ENCODE measurements at regions not wholly inside any gene's neighbourhood (a gene's known extent, or its start where the extent isn't known, plus 50 kb on each side); places are given as distances from the start of the nearest gene placed in this dataset.

DNA sequence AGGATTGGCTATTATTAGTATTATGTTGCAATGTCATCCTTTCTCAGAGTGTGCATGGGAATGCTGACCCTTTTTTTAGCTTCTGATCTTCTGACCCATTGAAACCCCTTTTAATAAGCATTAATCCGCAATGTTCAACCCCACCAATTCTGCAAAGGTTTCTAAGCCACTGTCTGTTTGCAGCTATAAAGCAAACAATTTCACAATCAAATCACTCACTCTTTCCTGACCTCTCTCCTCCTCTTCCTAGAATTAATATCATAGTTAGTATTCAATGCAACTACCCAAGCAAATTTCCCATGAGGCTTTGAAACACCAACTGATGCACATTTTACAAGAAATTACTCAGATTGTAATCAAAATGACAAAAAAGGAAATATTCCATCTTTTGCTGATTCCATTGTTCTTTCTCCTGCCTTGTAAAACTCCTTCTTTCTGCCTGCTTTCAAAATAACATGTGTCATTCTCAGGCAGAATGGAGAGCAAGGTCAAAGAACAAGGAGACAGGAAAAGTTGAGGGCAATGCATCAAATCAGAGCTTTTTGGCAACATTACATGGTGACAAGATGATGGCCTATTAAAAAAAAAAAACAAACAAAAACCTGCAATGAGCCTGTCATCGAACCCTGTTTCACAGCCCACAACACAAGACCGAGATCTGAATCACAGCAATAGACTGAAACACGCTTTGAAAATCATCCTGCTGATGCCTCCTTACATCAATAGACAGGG is 253.2 kb upstream of the AR start:
- ATAC-seq = no peak
- Histone ChIP-seq H3K4me3 (replicated peaks in 1 of 2; ENCODE audit: low read depth in 1 of 2, low read length in 2 of 2) (no peak overlapping the region), H4K20me1 (ENCODE audit: insufficient read depth) (no peaks in the 10 kb centered on the region), H3K9me2 (ENCODE audit: insufficient read depth) (no peaks in the 10 kb centered on the region), H3K4me2 (ENCODE audit: low read length) (no peak overlapping the region), H3K27me3 (ENCODE audit: insufficient read depth, low read length) (no peaks in the 10 kb centered on the region), H3K79me2 (ENCODE audit: insufficient read depth, low read length) (no peaks in the 10 kb centered on the region), H3K36me3 (ENCODE audit: control insufficient read depth in 1 of 2, insufficient read depth in 2 of 2, low read length in 2 of 2) (no peaks in the 10 kb centered on the region), H3K4me1 (ENCODE audit: control insufficient read depth in 1 of 2, insufficient read depth in 2 of 2, low read length in 2 of 2) (no peaks in the 10 kb centered on the region), H3K9me3 (ENCODE audit: control insufficient read depth in 1 of 2, insufficient read depth in 1 of 2, low read depth in 1 of 2, low read length in 2 of 2) (no peaks in the 10 kb centered on the region), H3K9ac (ENCODE audit: low read length) (no peak overlapping the region), H2AFZ (ENCODE audit: low read depth, low read length, poor library complexity, severe bottlenecking) (no peak overlapping the region), H3K27ac (ENCODE audit: low read depth, low read length) (no peak overlapping the region)
- no TSS peak for BruUV-seq (replicated peaks)
- DNase-seq (ENCODE audit: low read depth, low spot score) = no peak
- ChIA-PET CTCF (no interaction called here), RAD21 (ENCODE audit: low non-redundant PET in 1 of 2, low total read pairs in 2 of 2, uncharacterized antibody in 2 of 2, unreplicated experiment in 2 of 2) (no interaction called here), POLR2A (no interaction called here)
- intact Hi-C loops (cut with micrococcal nuclease) = no loop called here
- TF ChIP-seq, protein P1, sequence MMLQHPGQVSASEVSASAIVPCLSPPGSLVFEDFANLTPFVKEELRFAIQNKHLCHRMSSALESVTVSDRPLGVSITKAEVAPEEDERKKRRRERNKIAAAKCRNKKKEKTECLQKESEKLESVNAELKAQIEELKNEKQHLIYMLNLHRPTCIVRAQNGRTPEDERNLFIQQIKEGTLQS (IDR thresholded peaks at IDR 0.05) = no peak
- TF ChIP-seq SRF (IDR thresholded peaks at IDR 0.05; ENCODE audit: low read depth) = no peak
- no peak for TF ChIP-seq ZFX (IDR thresholded peaks at IDR 0.05)
- no peak for TF ChIP-seq CBX3 (IDR thresholded peaks at IDR 0.05; ENCODE audit: low read depth)
- TF ChIP-seq FOSL1 (IDR thresholded peaks at IDR 0.05; ENCODE audit: low read depth) = no peak
- no peak for TF ChIP-seq ZNF274 (IDR thresholded peaks at IDR 0.05; ENCODE audit: low read depth, low read length)
- TF ChIP-seq SIN3A (IDR thresholded peaks at IDR 0.05; ENCODE audit: low read depth) = no peak
- TF ChIP-seq ELF1 (IDR thresholded peaks at IDR 0.05; ENCODE audit: borderline replicate concordance, low read depth) = no peak
- no peak for TF ChIP-seq YY1 (IDR thresholded peaks at IDR 0.05; ENCODE audit: extremely low read depth, insufficient replicate concordance, low read depth, low read length)

DNA sequence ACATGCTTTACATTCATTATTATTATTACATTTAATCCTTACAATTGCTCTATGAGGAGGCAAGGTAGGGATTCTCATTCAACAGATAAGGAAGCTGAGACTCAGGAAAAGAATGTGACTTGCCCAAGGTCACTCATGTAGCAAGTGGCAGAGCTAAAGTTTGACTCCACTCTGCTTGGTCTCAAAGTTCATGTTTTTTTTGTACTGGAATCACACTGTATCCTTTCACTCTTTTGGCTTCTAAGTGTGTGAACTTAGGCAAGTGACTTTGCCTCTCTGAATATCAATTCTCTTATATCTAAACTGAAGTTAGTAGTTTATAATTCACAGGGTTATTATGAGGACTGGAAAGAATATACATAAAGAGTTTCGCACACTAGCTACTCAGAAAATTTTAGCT is 247.9 kb upstream of the AR start:
- DNase-seq (ENCODE audit: low read depth, low spot score) = no peak
- intact Hi-C loops (cut with micrococcal nuclease) = no loop called here
- H3K27ac ChIP-seq (ENCODE audit: low read depth, low read length) = no peak overlapping the region
- H3K9me2 ChIP-seq (ENCODE audit: insufficient read depth) = no peaks in the 10 kb centered on the region
- ChIA-PET RAD21 (ENCODE audit: low non-redundant PET in 1 of 2, low total read pairs in 2 of 2, uncharacterized antibody in 2 of 2, unreplicated experiment in 2 of 2) (no interaction called here), POLR2A (no interaction called here), CTCF (no interaction called here)
- no peaks in the 10 kb centered on the region for H3K36me3 ChIP-seq (ENCODE audit: control insufficient read depth in 1 of 2, insufficient read depth in 2 of 2, low read length in 2 of 2)
- H4K20me1 ChIP-seq (ENCODE audit: insufficient read depth) = no peaks in the 10 kb centered on the region
- no peaks in the 10 kb centered on the region for H3K79me2 ChIP-seq (ENCODE audit: insufficient read depth, low read length)
- H3K9ac ChIP-seq (ENCODE audit: low read length) = no peak overlapping the region
- H2AFZ ChIP-seq (ENCODE audit: low read depth, low read length, poor library complexity, severe bottlenecking) = no peak overlapping the region
- H3K4me1 ChIP-seq (ENCODE audit: control insufficient read depth in 1 of 2, insufficient read depth in 2 of 2, low read length in 2 of 2) = no peaks in the 10 kb centered on the region
- no peaks in the 10 kb centered on the region for H3K9me3 ChIP-seq (ENCODE audit: control insufficient read depth in 1 of 2, insufficient read depth in 1 of 2, low read depth in 1 of 2, low read length in 2 of 2)
- no peak overlapping the region for H3K4me2 ChIP-seq (ENCODE audit: low read length)
- H3K27me3 ChIP-seq (ENCODE audit: insufficient read depth, low read length) = no peaks in the 10 kb centered on the region
- BruUV-seq (replicated peaks) = no TSS peak
- H3K4me3 ChIP-seq (replicated peaks in 1 of 2; ENCODE audit: low read depth in 1 of 2, low read length in 2 of 2) = no peak overlapping the region
- no peak for ATAC-seq
- TF ChIP-seq SRF (IDR thresholded peaks at IDR 0.05; ENCODE audit: low read depth) (no peak), EGR1 (IDR thresholded peaks at IDR 0.05; ENCODE audit: low read depth) (no peak), CEBPB (IDR thresholded peaks at IDR 0.05; ENCODE audit: low read depth) (no peak), EZH2 (IDR thresholded peaks at IDR 0.05) (no peak), ELF1 (IDR thresholded peaks at IDR 0.05; ENCODE audit: borderline replicate concordance, low read depth) (no peak), POLR2AphosphoS5 (IDR thresholded peaks at IDR 0.05; ENCODE audit: low read depth, low read length) (no peak), TCF7L2 (IDR thresholded peaks at IDR 0.05; ENCODE audit: borderline replicate concordance, extremely low read depth, insufficient read depth, insufficient read length) (no peak), CBX3 (IDR thresholded peaks at IDR 0.05; ENCODE audit: low read depth) (no peak), ZFX (IDR thresholded peaks at IDR 0.05) (no peak), RAD21 (IDR thresholded peaks at IDR 0.05; ENCODE audit: low read depth) (no peak), FOSL1 (IDR thresholded peaks at IDR 0.05; ENCODE audit: low read depth) (no peak), SP1 (IDR thresholded peaks at IDR 0.05; ENCODE audit: low read depth) (no peak), JUND (IDR thresholded peaks at IDR 0.05) (no peak), YY1 (IDR thresholded peaks at IDR 0.05; ENCODE audit: extremely low read depth, insufficient replicate concordance, low read depth, low read length) (no peak), SIN3A (IDR thresholded peaks at IDR 0.05; ENCODE audit: low read depth) (no peak)
- TF ChIP-seq, protein P2, sequence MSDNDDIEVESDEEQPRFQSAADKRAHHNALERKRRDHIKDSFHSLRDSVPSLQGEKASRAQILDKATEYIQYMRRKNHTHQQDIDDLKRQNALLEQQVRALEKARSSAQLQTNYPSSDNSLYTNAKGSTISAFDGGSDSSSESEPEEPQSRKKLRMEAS (IDR thresholded peaks at IDR 0.05) = no peak
- TF ChIP-seq, protein P3, sequence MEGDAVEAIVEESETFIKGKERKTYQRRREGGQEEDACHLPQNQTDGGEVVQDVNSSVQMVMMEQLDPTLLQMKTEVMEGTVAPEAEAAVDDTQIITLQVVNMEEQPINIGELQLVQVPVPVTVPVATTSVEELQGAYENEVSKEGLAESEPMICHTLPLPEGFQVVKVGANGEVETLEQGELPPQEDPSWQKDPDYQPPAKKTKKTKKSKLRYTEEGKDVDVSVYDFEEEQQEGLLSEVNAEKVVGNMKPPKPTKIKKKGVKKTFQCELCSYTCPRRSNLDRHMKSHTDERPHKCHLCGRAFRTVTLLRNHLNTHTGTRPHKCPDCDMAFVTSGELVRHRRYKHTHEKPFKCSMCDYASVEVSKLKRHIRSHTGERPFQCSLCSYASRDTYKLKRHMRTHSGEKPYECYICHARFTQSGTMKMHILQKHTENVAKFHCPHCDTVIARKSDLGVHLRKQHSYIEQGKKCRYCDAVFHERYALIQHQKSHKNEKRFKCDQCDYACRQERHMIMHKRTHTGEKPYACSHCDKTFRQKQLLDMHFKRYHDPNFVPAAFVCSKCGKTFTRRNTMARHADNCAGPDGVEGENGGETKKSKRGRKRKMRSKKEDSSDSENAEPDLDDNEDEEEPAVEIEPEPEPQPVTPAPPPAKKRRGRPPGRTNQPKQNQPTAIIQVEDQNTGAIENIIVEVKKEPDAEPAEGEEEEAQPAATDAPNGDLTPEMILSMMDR (IDR thresholded peaks at IDR 0.05 in 2 of 3, conservative IDR thresholded peaks at IDR 0.05 in 1 of 3; ENCODE audit: borderline replicate concordance in 1 of 3, insufficient read depth in 1 of 3, low read depth in 2 of 3, low read length in 2 of 3) = no peak

Data from HCT116 (cell line).